GM18517 (cell line): ENCODE measurements at regions not wholly inside any gene's neighbourhood (a gene's known extent, or its start where the extent isn't known, plus 50 kb on each side); places are given as distances from the start of the nearest gene placed in this dataset.
"Not testable (repeated sequence)": the region's sequence is repeated elsewhere in the genome, so short reads cannot be mapped to it uniquely, and the experiment has no call there.

Experiments used
- ATAC-seq: cut with Tn5 transposase; IDR thresholded peaks from one replicate; pipeline ENCODE4 v1.9.1; 2021; ENCODE audit warnings: mild to moderate bottlenecking, moderate library complexity; ENCODE audit not compliant: unreplicated experiment

DNA sequence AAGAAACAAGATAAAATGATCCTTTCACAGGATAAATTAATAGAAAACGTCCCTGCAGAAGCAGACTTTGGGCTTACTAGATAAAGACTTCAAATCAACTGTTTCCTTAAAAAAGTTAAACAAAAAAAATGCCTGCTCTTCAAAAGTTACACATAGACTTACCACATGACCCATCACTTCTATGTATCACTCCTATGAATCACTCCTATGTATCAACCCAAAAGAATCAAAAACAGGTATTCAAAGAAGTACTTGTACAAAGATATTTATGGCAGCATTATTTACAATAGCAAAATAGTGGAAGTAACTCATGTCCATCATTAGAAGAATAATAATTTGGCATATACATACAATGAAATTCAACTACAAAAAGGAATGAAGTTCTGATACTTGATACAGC, 56.3 kb upstream of the PRDM9 start:
- ATAC-seq: no peak

GRCh38 chr5:23450187-23450586, 57.2 kb upstream of the PRDM9 start:
- ATAC-seq: no peak

DNA sequence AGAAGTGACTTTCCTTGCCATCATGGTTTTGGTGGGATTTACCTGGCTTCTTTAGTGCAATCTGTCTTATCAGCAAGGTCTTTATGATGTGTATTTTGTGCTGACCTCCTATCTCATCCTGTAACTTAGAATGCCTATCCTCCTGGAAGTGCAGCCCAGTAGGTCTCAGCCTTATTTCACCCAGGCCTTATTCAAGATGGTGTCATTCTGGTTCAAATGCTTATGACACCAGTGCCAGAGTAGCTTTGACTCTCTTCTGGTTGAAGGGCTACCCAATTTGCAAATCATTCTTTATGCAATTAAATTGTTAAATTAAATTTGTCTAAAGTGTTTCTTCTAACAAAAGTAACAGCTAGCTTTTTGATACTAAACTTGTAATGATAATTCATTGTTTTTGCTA, 58.8 kb upstream of the PRDM9 start:
- ATAC-seq: no peak

GRCh38 chr5:23446424-23446823, 61.0 kb upstream of the PRDM9 start:
- no peak for ATAC-seq

- ATAC-seq: no peak
These were observed 61.8 kb upstream of the PRDM9 start for GRCh38 chr5:23445573-23445972.

- ATAC-seq: no peak
These were observed 66.7 kb upstream of the PRDM9 start for GRCh38 chr5:23440703-23441102.

GRCh38 chr5:23437011-23437410, 70.4 kb upstream of the PRDM9 start:
- ATAC-seq: no peak

- no peak for ATAC-seq
These were observed 73.7 kb upstream of the PRDM9 start for GRCh38 chr5:23433534-23434315.

GRCh38 chr5:23428705-23429104, 78.7 kb upstream of the PRDM9 start:
- no peak for ATAC-seq

- ATAC-seq: not testable (repeated sequence)
These were observed 87.2 kb upstream of the PRDM9 start for GRCh38 chr5:23420214-23420613.

- no peak for ATAC-seq
These were observed 88.3 kb upstream of the PRDM9 start for GRCh38 chr5:23419115-23419514.

DNA sequence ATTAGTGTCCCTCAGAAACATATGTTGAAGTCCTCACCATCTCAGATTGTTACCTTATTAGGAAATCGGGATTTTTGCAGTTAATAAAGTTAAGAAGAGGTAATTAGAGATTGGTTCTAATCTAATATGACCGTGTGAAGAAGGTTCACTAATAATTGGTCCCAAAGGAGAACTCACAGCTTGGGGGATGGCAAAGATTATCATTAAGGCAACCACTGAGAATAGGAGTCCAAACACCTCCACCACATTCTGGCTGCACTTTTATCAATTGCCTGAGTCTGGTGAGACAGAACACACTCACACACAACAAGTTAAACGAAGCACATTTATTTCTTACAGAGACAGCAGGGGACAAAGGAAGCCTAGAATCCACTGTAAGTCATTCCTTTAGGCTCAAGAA, 94.9 kb upstream of the PRDM9 start:
- ATAC-seq: no peak

DNA sequence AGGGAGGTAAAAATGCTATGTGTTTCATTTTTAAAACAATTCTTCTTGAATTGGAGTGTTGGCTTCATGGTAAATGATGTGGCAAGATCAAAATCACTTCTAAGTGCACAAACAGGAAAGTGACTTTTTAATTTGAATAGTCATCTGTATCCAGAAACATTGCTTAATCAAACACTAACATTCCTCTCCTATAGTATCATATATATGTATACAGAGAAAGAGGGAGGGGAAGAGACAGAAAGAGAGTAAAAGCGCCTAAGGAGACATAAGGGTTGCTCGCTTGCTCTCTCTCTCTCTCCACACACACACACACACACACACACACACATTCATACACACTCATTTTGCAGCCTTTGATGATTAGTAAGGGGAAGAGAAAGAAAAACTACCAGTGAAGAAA, 95.4 kb upstream of the PRDM9 start:
- ATAC-seq: no peak

GRCh38 chr5:23411200-23411599, 96.2 kb upstream of the PRDM9 start:
- no peak for ATAC-seq

DNA sequence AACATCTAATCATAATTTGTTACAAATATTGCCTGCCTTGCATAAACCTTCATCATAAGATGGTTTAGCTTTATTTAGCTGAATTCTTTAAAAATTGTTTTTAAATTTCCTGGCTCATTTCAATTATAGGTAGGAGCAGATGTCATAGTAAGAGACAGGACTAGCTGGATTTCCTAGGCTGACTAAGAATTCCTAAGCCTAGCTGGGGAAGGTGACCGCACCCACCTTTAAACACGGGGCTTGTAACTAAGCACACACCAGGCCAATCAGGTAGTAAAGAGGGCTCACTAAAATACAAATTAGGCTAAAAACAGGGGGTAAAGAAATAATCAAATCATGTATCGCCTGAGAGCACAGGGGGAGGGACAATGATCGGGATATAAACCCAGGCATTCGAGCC, 96.6 kb upstream of the PRDM9 start:
- not testable (repeated sequence) for ATAC-seq

GRCh38 chr5:23405316-23406068, 101.9 kb upstream of the PRDM9 start:
- ATAC-seq: no peak

DNA sequence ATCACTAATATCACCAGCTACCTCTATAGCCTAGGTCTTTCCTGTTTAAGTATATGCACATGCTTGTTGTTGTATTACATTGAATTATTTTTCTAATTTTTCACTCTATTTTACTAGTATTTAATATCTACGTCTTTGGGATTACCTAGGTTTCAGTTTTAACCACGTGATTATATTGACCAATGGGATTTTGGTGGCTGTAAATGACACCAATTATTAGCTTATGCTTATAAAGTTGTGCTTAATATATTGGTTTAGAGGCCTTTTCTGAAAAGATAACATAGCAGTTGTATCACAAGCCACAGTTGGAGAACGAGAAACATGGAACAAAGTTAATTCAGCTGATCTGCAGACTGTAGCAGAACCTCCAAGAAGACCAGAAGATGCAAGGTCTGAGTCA, 104.8 kb upstream of the PRDM9 start:
- no peak for ATAC-seq

DNA sequence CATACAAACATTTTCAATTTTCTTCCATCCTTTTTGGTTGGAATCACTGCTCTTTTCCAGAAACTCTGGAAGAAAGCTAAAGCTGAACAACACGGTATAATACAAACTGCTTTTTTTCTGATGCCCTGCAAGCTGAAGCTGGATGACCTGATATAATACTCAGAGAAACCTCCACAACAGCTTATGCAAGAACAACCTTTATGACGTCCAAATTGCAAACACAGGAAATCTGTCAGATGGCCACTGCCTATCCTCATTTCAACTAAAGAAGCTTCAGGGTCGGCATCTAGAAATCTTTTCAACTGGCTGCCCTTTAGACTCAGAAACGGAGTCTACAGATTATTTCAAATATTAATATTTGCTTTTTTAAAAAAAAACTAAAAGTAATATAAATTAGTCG, 106.5 kb upstream of the PRDM9 start:
- no peak for ATAC-seq

DNA sequence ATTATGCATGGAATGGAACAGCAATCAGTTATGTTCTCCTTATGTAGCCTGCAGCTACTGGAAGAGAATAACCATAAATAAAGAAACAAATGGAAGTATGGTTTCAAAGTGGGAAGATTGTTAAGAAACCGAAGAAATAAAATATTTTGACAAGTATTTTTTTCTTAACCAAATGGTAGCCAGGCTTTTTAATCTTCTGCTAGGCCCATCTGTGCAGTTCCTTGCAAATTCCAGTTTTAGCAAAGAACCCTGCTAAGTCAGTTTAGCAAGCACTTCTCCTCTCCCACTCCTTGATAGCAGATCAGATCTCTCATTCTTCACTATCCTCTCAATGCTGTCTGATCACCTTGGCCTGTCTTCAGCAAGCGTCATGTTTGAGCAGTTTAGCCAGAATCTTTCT, 111.1 kb upstream of the PRDM9 start:
- no peak for ATAC-seq

- ATAC-seq: no peak
These were observed 117.9 kb upstream of the PRDM9 start for GRCh38 chr5:23389291-23390101.

DNA sequence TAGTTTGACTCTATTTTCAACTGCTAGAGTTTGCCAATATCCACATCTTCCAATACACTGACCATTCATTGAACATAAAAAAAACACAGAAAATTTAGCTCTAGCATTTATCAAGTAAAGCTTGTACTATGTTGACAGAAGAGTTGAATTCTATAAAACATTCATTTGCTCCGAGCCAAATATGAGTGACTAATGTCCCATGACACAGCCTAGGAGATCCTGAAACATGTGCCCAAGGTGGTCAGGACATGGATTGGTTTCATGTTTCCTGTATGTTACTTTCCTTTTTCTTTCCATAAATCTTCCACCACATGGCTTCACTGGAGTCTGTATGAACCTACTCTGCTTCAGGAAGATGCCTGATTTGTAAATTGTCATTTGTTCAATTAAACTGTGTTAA, 122.4 kb upstream of the PRDM9 start:
- no peak for ATAC-seq

DNA sequence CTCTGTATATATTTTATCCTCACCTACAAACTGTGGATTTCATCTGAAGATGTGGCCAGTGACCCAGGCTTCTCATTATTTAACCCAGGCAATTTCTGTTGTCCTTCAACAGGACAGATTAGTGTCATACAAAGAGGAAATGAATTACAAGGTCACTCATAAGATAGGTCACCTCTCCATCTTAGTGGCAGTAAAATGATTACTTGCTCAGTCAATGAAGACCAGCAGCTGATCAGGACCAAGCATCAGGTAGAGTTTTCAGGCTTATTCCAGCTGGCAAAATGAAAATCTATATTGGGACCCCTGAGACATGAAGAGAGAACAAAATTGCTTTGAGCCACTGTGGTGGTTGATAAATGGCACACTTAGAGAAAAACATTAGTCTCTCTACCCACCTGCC, 135.2 kb upstream of the PRDM9 start:
- no peak for ATAC-seq
